ENCODE measurements at regions not wholly inside any gene's neighbourhood (a gene's known extent, or its start where the extent isn't known, plus 50 kb on each side); places are given as distances from the start of the nearest gene placed in this dataset.

DNA sequence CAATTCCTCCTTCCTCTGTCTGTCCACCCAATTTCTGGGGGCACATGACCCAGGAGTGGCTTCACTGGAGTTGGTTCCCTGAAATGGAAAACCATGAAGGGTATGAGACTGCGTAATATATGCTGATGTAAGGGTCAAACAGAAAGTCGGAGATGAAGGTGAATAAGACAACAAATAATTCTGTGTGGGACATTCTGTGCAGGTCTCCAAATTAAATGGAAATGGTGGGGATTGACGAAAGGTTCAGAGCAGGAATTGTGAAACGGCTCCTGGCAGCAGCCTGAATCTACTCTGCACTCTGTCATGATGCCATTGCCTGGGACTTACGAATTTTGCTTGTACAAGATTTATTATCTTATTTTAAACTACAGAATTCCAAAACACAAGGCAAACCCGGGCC, 174.8 kb upstream of the RORA start:
- Histone ChIP-seq H3K79me1 (ENCODE audit: low read length) (peaks cover 2% of the 10 kb centered on the region), H3K27me3 (ENCODE audit: insufficient read depth, low read length) (no peaks in the 10 kb centered on the region), H3K27ac (ENCODE audit: low read depth, low read length) (no peak overlapping the region), H4K8ac (ENCODE audit: low read depth, low read length) (no peak overlapping the region), H3K23ac (ENCODE audit: low read length) (no peak overlapping the region), H3K14ac (ENCODE audit: low read length) (no peak overlapping the region), H2AK5ac (ENCODE audit: low read length) (no peak overlapping the region), H2BK5ac (ENCODE audit: low read depth, low read length, poor library complexity) (no peak overlapping the region), H4K12ac (ENCODE audit: low read depth, low read length) (no peak overlapping the region), H3K79me2 (ENCODE audit: control insufficient read depth, insufficient read depth, low read length, poor library complexity) (no peaks in the 10 kb centered on the region), H3K36me3 (ENCODE audit: control insufficient read depth in 1 of 2, insufficient read depth in 2 of 2, low read length in 2 of 2) (no peaks in the 10 kb centered on the region), H2AFZ (ENCODE audit: insufficient read depth, low read length, poor library complexity) (no peak overlapping the region), H3K9me3 (ENCODE audit: insufficient read depth, low read depth, low read length) (no peaks in the 10 kb centered on the region), H3K4ac (ENCODE audit: low read depth, low read length) (no peak overlapping the region), H4K91ac (ENCODE audit: low read depth, low read length) (no peak overlapping the region), H3K9ac (ENCODE audit: low read length) (no peak overlapping the region), H2BK120ac (ENCODE audit: insufficient read depth, low read length, poor library complexity) (no peak overlapping the region), H3K4me3 (ENCODE audit: low read depth, low read length) (no peak overlapping the region), H3K4me2 (ENCODE audit: low read length) (no peak overlapping the region), H3K18ac (ENCODE audit: low read length) (no peak overlapping the region), H3K4me1 (ENCODE audit: control insufficient read depth in 1 of 2, insufficient read depth in 2 of 2, low read length in 2 of 2) (peaks cover 3 to 4% of the 10 kb centered on the region in 2 experiments), H2BK12ac (ENCODE audit: low read length) (no peak overlapping the region)
- no CpG with 5 or more reads among the region's 6 CpGs for WGBS (ENCODE audit: extremely low coverage, insufficient coverage, insufficient read length)
- DNase-seq = no peak

DNA sequence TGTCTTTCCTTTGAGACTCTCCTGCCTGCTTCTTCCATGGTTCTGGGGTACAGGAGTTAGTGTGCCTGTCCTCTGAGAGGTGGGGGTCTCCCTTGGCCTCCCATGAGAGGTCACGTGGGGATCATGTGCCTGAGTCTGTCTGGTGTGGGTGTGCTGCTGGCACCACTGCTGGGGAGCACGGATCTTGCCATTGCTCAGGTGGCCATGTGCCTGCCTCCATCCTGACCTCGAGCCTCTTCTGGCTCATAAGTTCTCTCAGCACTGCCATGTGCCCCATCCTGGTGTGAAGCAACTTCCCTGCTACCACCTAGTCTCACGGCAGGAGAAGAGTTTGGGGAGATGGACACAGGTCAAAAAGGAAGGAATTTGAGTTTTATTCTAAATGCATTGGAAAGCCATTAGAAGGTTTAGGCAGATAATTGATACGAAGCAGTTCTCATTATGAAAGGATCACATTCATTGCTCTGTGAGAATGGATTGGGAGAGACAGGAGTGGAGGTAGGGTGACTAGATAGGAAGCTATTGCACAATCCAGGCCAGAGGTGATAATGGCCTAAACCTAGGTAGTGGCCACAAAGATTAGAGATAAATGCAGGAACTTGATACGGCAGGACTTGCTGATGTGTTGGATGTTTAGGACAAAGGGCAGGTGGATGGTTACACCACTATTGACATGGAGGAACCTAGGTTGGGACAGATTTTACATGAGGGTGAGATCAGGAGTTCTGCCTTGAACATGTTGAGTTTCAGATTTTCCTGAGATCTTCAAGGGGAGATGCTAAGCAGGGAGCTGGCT, 173.0 kb upstream of the RORA start:
- no peak overlapping the region for H2BK5ac ChIP-seq (ENCODE audit: low read depth, low read length, poor library complexity)
- H2BK12ac ChIP-seq (ENCODE audit: low read length) = no peak overlapping the region
- no CpG with 5 or more reads among the region's 6 CpGs for WGBS (ENCODE audit: extremely low coverage, insufficient coverage, insufficient read length)
- no peak overlapping the region for H2BK120ac ChIP-seq (ENCODE audit: insufficient read depth, low read length, poor library complexity)
- H3K4me3 ChIP-seq (ENCODE audit: low read depth, low read length) = no peak overlapping the region
- no peaks in the 10 kb centered on the region for H3K27me3 ChIP-seq (ENCODE audit: insufficient read depth, low read length)
- no peaks in the 10 kb centered on the region for H3K79me2 ChIP-seq (ENCODE audit: control insufficient read depth, insufficient read depth, low read length, poor library complexity)
- H3K4me2 ChIP-seq (ENCODE audit: low read length) = no peak overlapping the region
- H3K14ac ChIP-seq (ENCODE audit: low read length) = no peak overlapping the region
- H3K9ac ChIP-seq (ENCODE audit: low read length) = no peak overlapping the region
- H4K8ac ChIP-seq (ENCODE audit: low read depth, low read length) = no peak overlapping the region
- H3K79me1 ChIP-seq (ENCODE audit: low read length) = peaks cover 2% of the 10 kb centered on the region
- peaks cover 3 to 4% of the 10 kb centered on the region in 2 experiments for H3K4me1 ChIP-seq (ENCODE audit: control insufficient read depth in 1 of 2, insufficient read depth in 2 of 2, low read length in 2 of 2)
- H3K36me3 ChIP-seq (ENCODE audit: control insufficient read depth in 1 of 2, insufficient read depth in 2 of 2, low read length in 2 of 2) = no peaks in the 10 kb centered on the region
- peak; percentile 62 to 63 for DNase-seq
- H4K91ac ChIP-seq (ENCODE audit: low read depth, low read length) = no peak overlapping the region
- no peak overlapping the region for H3K4ac ChIP-seq (ENCODE audit: low read depth, low read length)
- H2AK5ac ChIP-seq (ENCODE audit: low read length) = no peak overlapping the region
- H4K12ac ChIP-seq (ENCODE audit: low read depth, low read length) = no peak overlapping the region
- H2AFZ ChIP-seq (ENCODE audit: insufficient read depth, low read length, poor library complexity) = no peak overlapping the region
- H3K23ac ChIP-seq (ENCODE audit: low read length) = no peak overlapping the region
- no peaks in the 10 kb centered on the region for H3K9me3 ChIP-seq (ENCODE audit: insufficient read depth, low read depth, low read length)
- H3K18ac ChIP-seq (ENCODE audit: low read length) = no peak overlapping the region
- no peak overlapping the region for H3K27ac ChIP-seq (ENCODE audit: low read depth, low read length)

DNA sequence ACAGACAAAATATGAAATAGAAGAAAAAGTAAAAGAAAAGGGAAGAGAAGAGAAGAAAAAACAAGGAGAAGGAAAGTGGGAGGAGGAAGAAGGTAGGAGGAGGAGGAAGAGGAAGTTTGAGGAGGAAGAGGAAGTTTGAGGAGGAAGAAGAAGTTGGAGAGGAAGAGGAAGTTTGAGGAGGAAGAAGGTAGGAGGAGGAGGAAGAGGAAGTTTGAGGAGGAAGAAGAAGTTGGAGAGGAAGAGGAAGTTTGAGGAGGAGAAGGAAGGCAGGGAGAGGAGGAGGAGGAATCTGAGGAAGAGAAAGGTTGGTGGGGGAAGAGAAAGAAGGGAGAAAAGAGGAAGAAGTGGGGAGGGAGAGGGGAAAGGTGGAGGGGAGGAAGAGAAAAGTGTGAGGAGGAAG, 169.2 kb upstream of the RORA start:
- no peak overlapping the region for H3K23ac ChIP-seq (ENCODE audit: low read length)
- no peak overlapping the region for H3K4ac ChIP-seq (ENCODE audit: low read depth, low read length)
- no peak for DNase-seq

DNA sequence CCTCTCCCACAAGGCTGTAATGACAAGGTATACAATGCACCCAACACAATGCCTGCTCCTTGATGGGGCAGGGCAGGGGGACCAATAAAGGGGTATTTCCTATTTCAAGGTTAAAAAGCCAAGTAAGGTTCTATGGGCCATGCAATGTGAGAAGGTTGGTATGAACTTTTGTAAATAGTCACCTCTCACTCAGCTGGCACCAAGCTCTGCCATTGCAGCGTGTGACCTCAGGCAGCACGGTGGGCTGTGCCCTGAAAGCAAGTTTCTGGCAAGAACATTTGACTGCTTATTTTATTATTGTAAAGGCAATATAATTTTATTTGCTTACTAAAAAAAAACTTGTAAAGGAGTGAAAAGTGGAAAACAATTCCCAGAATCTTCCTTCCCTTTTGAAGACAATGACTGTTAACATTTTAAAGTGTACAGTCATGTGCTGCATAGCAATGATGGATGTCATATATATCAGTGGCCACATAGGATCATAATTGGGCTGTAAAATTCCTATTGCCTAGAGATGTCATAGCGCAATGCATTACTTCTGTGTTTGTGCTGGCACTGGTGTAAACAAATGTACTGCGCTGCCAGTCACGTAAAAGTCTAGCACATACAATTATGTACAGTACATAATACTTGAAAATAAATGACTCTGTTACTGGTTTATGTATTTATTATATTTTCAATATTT, 167.3 kb upstream of the RORA start:
- no peak overlapping the region for H3K9ac ChIP-seq (ENCODE audit: low read length)
- H3K4me3 ChIP-seq (ENCODE audit: low read depth, low read length) = no peak overlapping the region
- H2BK5ac ChIP-seq (ENCODE audit: low read depth, low read length, poor library complexity) = no peak overlapping the region
- H2BK12ac ChIP-seq (ENCODE audit: low read length) = no peak overlapping the region
- no peak overlapping the region for H2AK5ac ChIP-seq (ENCODE audit: low read length)
- H3K27ac ChIP-seq (ENCODE audit: low read depth, low read length) = no peak overlapping the region
- H3K27me3 ChIP-seq (ENCODE audit: insufficient read depth, low read length) = no peaks in the 10 kb centered on the region
- no peak overlapping the region for H2AFZ ChIP-seq (ENCODE audit: insufficient read depth, low read length, poor library complexity)
- H2BK120ac ChIP-seq (ENCODE audit: insufficient read depth, low read length, poor library complexity) = no peak overlapping the region
- H4K91ac ChIP-seq (ENCODE audit: low read depth, low read length) = no peak overlapping the region
- no peak overlapping the region for H3K18ac ChIP-seq (ENCODE audit: low read length)
- H3K14ac ChIP-seq (ENCODE audit: low read length) = no peak overlapping the region
- H4K12ac ChIP-seq (ENCODE audit: low read depth, low read length) = no peak overlapping the region
- no peaks in the 10 kb centered on the region for H3K9me3 ChIP-seq (ENCODE audit: insufficient read depth, low read depth, low read length)
- H3K79me1 ChIP-seq (ENCODE audit: low read length) = no peaks in the 10 kb centered on the region
- no CpG with 5 or more reads among the region's 5 CpGs for WGBS (ENCODE audit: extremely low coverage, insufficient coverage, insufficient read length)
- H3K4me2 ChIP-seq (ENCODE audit: low read length) = no peak overlapping the region
- peak; percentile 33 to 78 for DNase-seq
- no peak overlapping the region for H3K4ac ChIP-seq (ENCODE audit: low read depth, low read length)
- H3K23ac ChIP-seq (ENCODE audit: low read length) = no peak overlapping the region
- no peak overlapping the region for H4K8ac ChIP-seq (ENCODE audit: low read depth, low read length)
- no peaks in the 10 kb centered on the region for H3K79me2 ChIP-seq (ENCODE audit: control insufficient read depth, insufficient read depth, low read length, poor library complexity)
- H3K4me1 ChIP-seq (ENCODE audit: control insufficient read depth in 1 of 2, insufficient read depth in 2 of 2, low read length in 2 of 2) = no peaks in the 10 kb centered on the region
- H3K36me3 ChIP-seq (ENCODE audit: control insufficient read depth in 1 of 2, insufficient read depth in 2 of 2, low read length in 2 of 2) = no peaks in the 10 kb centered on the region

More for the DNA sequence above, 169.2 kb upstream of the RORA start:
- H4K91ac ChIP-seq (ENCODE audit: low read depth, low read length) = no peak overlapping the region
- H3K14ac ChIP-seq (ENCODE audit: low read length) = no peak overlapping the region
- no peak overlapping the region for H3K9ac ChIP-seq (ENCODE audit: low read length)
- no peak overlapping the region for H2BK120ac ChIP-seq (ENCODE audit: insufficient read depth, low read length, poor library complexity)
- no peaks in the 10 kb centered on the region for H3K79me2 ChIP-seq (ENCODE audit: control insufficient read depth, insufficient read depth, low read length, poor library complexity)
- H3K36me3 ChIP-seq (ENCODE audit: control insufficient read depth in 1 of 2, insufficient read depth in 2 of 2, low read length in 2 of 2) = no peaks in the 10 kb centered on the region
- H4K8ac ChIP-seq (ENCODE audit: low read depth, low read length) = no peak overlapping the region
- no peak overlapping the region for H2BK12ac ChIP-seq (ENCODE audit: low read length)
- no peak overlapping the region for H2BK5ac ChIP-seq (ENCODE audit: low read depth, low read length, poor library complexity)
- no peaks in the 10 kb centered on the region for H3K79me1 ChIP-seq (ENCODE audit: low read length)
- no peak overlapping the region for H3K4me3 ChIP-seq (ENCODE audit: low read depth, low read length)
- no peak overlapping the region for H4K12ac ChIP-seq (ENCODE audit: low read depth, low read length)
- H3K18ac ChIP-seq (ENCODE audit: low read length) = no peak overlapping the region
- no peaks in the 10 kb centered on the region for H3K9me3 ChIP-seq (ENCODE audit: insufficient read depth, low read depth, low read length)
- H3K27ac ChIP-seq (ENCODE audit: low read depth, low read length) = no peak overlapping the region
- H2AFZ ChIP-seq (ENCODE audit: insufficient read depth, low read length, poor library complexity) = no peak overlapping the region
- H3K4me1 ChIP-seq (ENCODE audit: control insufficient read depth in 1 of 2, insufficient read depth in 2 of 2, low read length in 2 of 2) = no peaks in the 10 kb centered on the region
- H3K4me2 ChIP-seq (ENCODE audit: low read length) = no peak overlapping the region
- no peak overlapping the region for H2AK5ac ChIP-seq (ENCODE audit: low read length)
- no peaks in the 10 kb centered on the region for H3K27me3 ChIP-seq (ENCODE audit: insufficient read depth, low read length)

Data from trophoblast cell (in vitro differentiated cells and primary cell).